Neural cell (in vitro differentiated cells): ENCODE measurements at regions not wholly inside any gene's neighbourhood (a gene's known extent, or its start where the extent isn't known, plus 50 kb on each side); places are given as distances from the start of the nearest gene placed in this dataset.

Source experiments
- CTCF ChIP-seq: fragments of 450-650 bp; IDR thresholded peaks from 2 replicates; pipeline ENCODE4 v1.5.1; 2014; ENCODE audit warnings: antibody characterized with exemption, mild to moderate bottlenecking, moderate library complexity; ENCODE audit not compliant: poor library complexity, severe bottlenecking
- EP300 ChIP-seq: fragments of 450-650 bp; conservative IDR thresholded peaks from 2 replicates; pipeline ENCODE4 v1.6.1; 2014; ENCODE audit warnings: antibody characterized with exemption, mild to moderate bottlenecking, moderate library complexity; ENCODE audit not compliant: poor library complexity, severe bottlenecking
- EZH2 ChIP-seq: fragments of 200-600, 300-800 bp; shearing (Covaris generic), sonication (generic); IDR thresholded peaks from 2 replicates; pipeline ENCODE4 v1.6.1; 2014; ENCODE audit warnings: antibody characterized with exemption, low read length, borderline replicate concordance, mild to moderate bottlenecking; ENCODE audit not compliant: insufficient read depth, poor library complexity, severe bottlenecking
- MXI1 ChIP-seq: fragments of 450-650 bp; conservative IDR thresholded peaks from 2 replicates; pipeline ENCODE4 v1.6.1; 2014; ENCODE audit warnings: antibody characterized with exemption, mild to moderate bottlenecking; ENCODE audit not compliant: poor library complexity, severe bottlenecking
- POLR2AphosphoS5 ChIP-seq: IDR thresholded peaks from 2 replicates; pipeline ENCODE4 v1.6.1; 2012
- RAD21 ChIP-seq: fragments of 450-650 bp; conservative IDR thresholded peaks from 2 replicates; pipeline ENCODE4 v1.6.1; 2014; ENCODE audit warnings: antibody characterized with exemption, mild to moderate bottlenecking, moderate library complexity
- SMC3 ChIP-seq: fragments of 450-650 bp; conservative IDR thresholded peaks from 2 replicates; pipeline ENCODE4 v1.6.1; 2014; ENCODE audit warnings: antibody characterized with exemption, mild to moderate bottlenecking, moderate library complexity; ENCODE audit not compliant: poor library complexity
- TAF1 ChIP-seq: IDR thresholded peaks from 2 replicates; pipeline ENCODE4 v1.6.1; 2012; ENCODE audit warnings: low read depth
- TF ChIP-seq, protein P1 (sequence below): IDR thresholded peaks from 2 replicates; pipeline ENCODE4 v1.6.1; 2012; ENCODE audit warnings: borderline replicate concordance

DNA sequence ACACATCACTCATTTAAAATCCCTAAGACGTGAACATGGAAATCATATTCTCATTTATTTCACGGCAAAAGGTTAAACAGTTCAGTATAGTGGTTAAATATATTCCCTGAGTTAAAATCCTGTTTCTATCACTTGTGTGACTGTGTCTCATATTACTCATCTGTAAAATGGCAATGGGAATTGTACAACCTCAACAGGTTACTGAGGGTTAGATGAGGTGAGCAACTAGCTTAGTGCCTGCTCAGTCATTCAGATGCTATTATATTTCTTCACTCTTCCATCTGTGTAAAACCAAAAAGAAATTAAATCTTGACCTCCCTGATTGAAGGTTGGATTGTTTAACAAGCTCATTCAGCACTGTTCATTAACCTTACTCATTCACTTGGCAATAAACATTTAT is 212.4 kb upstream of the STK17B start:
- no peak for TF ChIP-seq CTCF
- TF ChIP-seq, protein P1, sequence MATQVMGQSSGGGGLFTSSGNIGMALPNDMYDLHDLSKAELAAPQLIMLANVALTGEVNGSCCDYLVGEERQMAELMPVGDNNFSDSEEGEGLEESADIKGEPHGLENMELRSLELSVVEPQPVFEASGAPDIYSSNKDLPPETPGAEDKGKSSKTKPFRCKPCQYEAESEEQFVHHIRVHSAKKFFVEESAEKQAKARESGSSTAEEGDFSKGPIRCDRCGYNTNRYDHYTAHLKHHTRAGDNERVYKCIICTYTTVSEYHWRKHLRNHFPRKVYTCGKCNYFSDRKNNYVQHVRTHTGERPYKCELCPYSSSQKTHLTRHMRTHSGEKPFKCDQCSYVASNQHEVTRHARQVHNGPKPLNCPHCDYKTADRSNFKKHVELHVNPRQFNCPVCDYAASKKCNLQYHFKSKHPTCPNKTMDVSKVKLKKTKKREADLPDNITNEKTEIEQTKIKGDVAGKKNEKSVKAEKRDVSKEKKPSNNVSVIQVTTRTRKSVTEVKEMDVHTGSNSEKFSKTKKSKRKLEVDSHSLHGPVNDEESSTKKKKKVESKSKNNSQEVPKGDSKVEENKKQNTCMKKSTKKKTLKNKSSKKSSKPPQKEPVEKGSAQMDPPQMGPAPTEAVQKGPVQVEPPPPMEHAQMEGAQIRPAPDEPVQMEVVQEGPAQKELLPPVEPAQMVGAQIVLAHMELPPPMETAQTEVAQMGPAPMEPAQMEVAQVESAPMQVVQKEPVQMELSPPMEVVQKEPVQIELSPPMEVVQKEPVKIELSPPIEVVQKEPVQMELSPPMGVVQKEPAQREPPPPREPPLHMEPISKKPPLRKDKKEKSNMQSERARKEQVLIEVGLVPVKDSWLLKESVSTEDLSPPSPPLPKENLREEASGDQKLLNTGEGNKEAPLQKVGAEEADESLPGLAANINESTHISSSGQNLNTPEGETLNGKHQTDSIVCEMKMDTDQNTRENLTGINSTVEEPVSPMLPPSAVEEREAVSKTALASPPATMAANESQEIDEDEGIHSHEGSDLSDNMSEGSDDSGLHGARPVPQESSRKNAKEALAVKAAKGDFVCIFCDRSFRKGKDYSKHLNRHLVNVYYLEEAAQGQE: no peak
- no peak for TF ChIP-seq EZH2
- no peak for TF ChIP-seq RAD21
- TF ChIP-seq EP300: no peak
- TF ChIP-seq POLR2AphosphoS5: no peak
- TF ChIP-seq MXI1: no peak
- TF ChIP-seq TAF1: no peak
- TF ChIP-seq SMC3: no peak
